ACC112 (cell line): ENCODE measurements at regions not wholly inside any gene's neighbourhood (a gene's known extent, or its start where the extent isn't known, plus 50 kb on each side); places are given as distances from the start of the nearest gene placed in this dataset.

Experiments used
- H2AFZ ChIP-seq: fragments of 200-600 bp; sonication (generic); one replicate; pipeline ENCODE4 v1.6.0; 2017; ENCODE audit warnings: antibody characterized with exemption, low read length; ENCODE audit not compliant: unreplicated experiment
- H3K27ac ChIP-seq: fragments of 200-600 bp; sonication (generic); 2 replicates; pipeline ENCODE4 v1.5.1; 2014; ENCODE audit warnings: low read depth, mild to moderate bottlenecking, antibody characterized with exemption, low read length, moderate library complexity
- H3K27me3 ChIP-seq: fragments of 200-600 bp; sonication (generic); 2 replicates; pipeline ENCODE4 v1.6.1; 2014; ENCODE audit warnings: mild to moderate bottlenecking, antibody characterized with exemption, low read length, moderate library complexity, mixed read lengths; ENCODE audit not compliant: insufficient read depth
- H3K36me3 ChIP-seq: fragments of 200-600 bp; sonication (generic); 2 replicates; pipeline ENCODE4 v1.6.1; 2016; ENCODE audit warnings: mild to moderate bottlenecking, antibody characterized with exemption, low read length, moderate library complexity, mixed read lengths; ENCODE audit not compliant: insufficient read depth
- H3K4me1 ChIP-seq: fragments of 200-600 bp; sonication (generic); one replicate; pipeline ENCODE4 v1.6.1; 2016; ENCODE audit warnings: low read length, mixed read lengths; ENCODE audit not compliant: insufficient read depth, unreplicated experiment, control insufficient read depth
- H3K4me3 ChIP-seq: fragments of 200-600 bp; sonication (generic); 2 replicates; pipeline ENCODE4 v1.5.1; 2014; ENCODE audit warnings: mild to moderate bottlenecking, low read depth, low read length
- H3K79me2 ChIP-seq: fragments of 200-600 bp; sonication (generic); one replicate; pipeline ENCODE4 v1.6.0; 2016; ENCODE audit warnings: low read length; ENCODE audit not compliant: control insufficient read depth, unreplicated experiment, insufficient read depth

GRCh38 chr16:80200079-80200478, 340.7 kb upstream of the DYNLRB2 start:
- Histone ChIP-seq H2AFZ (no peak overlapping the region), H3K27ac (no peak overlapping the region), H3K79me2 (no peaks in the 10 kb centered on the region), H3K4me3 (no peak overlapping the region), H3K36me3 (no peaks in the 10 kb centered on the region), H3K4me1 (peaks cover 19% of the 10 kb centered on the region), H3K27me3 (no peaks in the 10 kb centered on the region)

- H3K4me1 ChIP-seq: peaks cover 19% of the 10 kb centered on the region
Observed at GRCh38 chr16:80199614-80200013, 341.2 kb upstream of the DYNLRB2 start.

GRCh38 chr16:80198311-80199299, 342.2 kb upstream of the DYNLRB2 start:
- Histone ChIP-seq H3K4me1 (peaks cover 19% of the 10 kb centered on the region), H3K79me2 (no peaks in the 10 kb centered on the region), H3K27ac (peak overlapping the region; percentile 95), H2AFZ (peak overlapping the region; percentile 67), H3K36me3 (no peaks in the 10 kb centered on the region), H3K4me3 (peak overlapping the region; percentile 61), H3K27me3 (no peaks in the 10 kb centered on the region)

More at GRCh38 chr16:80199614-80200013, 341.2 kb upstream of the DYNLRB2 start:
- Histone ChIP-seq H3K27me3 (no peaks in the 10 kb centered on the region), H3K27ac (no peak overlapping the region), H3K36me3 (no peaks in the 10 kb centered on the region), H2AFZ (no peak overlapping the region), H3K4me3 (no peak overlapping the region), H3K79me2 (no peaks in the 10 kb centered on the region)

- peaks cover 19% of the 10 kb centered on the region for H3K4me1 ChIP-seq
- peak overlapping the region; percentile 95 for H3K27ac ChIP-seq
- peak overlapping the region; percentile 61 for H3K4me3 ChIP-seq
- H3K79me2 ChIP-seq: no peaks in the 10 kb centered on the region
- peak overlapping the region; percentile 67 for H2AFZ ChIP-seq
- H3K27me3 ChIP-seq: no peaks in the 10 kb centered on the region
- H3K36me3 ChIP-seq: no peaks in the 10 kb centered on the region
Observed at GRCh38 chr16:80197741-80198201, 343.0 kb upstream of the DYNLRB2 start.

DNA sequence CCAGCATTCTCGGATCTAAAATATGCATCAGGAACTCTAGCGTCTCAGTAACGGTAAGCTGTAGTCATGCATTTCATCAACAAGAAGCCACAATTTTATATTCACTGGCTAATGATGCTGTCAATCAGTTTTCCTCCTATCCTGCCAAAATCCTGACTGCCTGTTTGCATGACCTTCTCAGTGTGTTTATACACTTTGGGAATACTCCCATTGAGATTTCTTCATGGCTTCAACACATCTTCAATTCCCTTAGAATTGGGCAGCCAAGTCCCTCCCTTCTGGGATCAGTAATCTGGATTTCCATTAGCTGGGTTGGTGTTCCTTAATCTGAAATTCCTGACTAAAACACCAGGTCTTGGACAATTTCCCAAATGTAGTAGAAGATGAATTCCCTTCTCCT, 348.9 kb upstream of the DYNLRB2 start:
- H3K79me2 ChIP-seq: no peaks in the 10 kb centered on the region
- H3K27ac ChIP-seq: no peak overlapping the region
- no peaks in the 10 kb centered on the region for H3K27me3 ChIP-seq
- no peaks in the 10 kb centered on the region for H3K4me1 ChIP-seq
- H3K36me3 ChIP-seq: no peaks in the 10 kb centered on the region
- H2AFZ ChIP-seq: no peak overlapping the region
- H3K4me3 ChIP-seq: no peak overlapping the region

GRCh38 chr16:80189476-80190175, 351.2 kb upstream of the DYNLRB2 start:
- no peaks in the 10 kb centered on the region for H3K4me1 ChIP-seq
- H3K27me3 ChIP-seq: no peaks in the 10 kb centered on the region
- no peak overlapping the region for H2AFZ ChIP-seq
- no peaks in the 10 kb centered on the region for H3K36me3 ChIP-seq
- no peak overlapping the region for H3K4me3 ChIP-seq
- no peak overlapping the region for H3K27ac ChIP-seq
- no peaks in the 10 kb centered on the region for H3K79me2 ChIP-seq

DNA sequence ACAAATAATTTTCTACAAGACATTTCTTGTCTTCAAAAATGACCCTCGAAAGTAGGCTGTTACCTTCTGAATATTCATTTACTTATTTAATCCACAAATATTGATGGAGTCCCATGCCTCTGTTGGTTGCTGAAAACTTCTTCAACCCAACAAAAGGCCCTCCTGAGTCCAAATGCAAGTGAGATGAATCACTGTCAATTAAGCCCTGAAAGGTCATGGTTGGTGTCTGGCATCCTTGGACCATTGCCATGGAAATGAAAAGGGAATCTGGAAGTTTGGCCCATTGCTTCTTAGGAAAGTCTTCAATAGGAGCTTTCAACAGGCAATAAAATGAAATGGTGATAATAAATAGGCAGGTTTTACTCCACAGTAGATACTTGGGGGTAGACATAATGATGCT, 364.7 kb upstream of the DYNLRB2 start:
- no peaks in the 10 kb centered on the region for H3K79me2 ChIP-seq
- H3K27me3 ChIP-seq: no peaks in the 10 kb centered on the region
- no peak overlapping the region for H2AFZ ChIP-seq
- H3K4me1 ChIP-seq: peaks cover 34% of the 10 kb centered on the region
- peak overlapping the region; percentile 29 for H3K27ac ChIP-seq
- H3K36me3 ChIP-seq: no peaks in the 10 kb centered on the region
- no peak overlapping the region for H3K4me3 ChIP-seq

DNA sequence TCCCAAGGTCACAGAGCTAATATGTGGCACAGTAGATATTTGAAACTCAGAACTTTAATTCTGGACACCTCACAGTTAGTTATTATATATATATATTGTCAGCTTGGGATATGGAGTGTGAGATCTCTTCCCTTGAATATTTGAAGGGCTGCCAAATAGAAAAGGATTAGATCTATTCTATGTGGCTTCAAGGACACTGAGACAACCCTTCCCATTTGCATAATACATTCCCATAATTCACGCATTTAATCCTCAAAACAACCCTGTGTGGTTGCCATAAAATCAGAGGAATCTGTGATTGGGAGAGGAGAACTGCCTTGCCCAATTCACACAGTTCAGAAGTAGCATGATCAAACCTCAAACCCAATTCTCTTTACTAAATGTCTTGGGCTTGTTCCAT, 365.8 kb upstream of the DYNLRB2 start:
- H2AFZ ChIP-seq: no peak overlapping the region
- H3K27me3 ChIP-seq: no peaks in the 10 kb centered on the region
- no peaks in the 10 kb centered on the region for H3K36me3 ChIP-seq
- H3K4me1 ChIP-seq: peaks cover 34% of the 10 kb centered on the region
- no peaks in the 10 kb centered on the region for H3K79me2 ChIP-seq
- peak overlapping the region; percentile 81 for H3K27ac ChIP-seq
- H3K4me3 ChIP-seq: no peak overlapping the region

- Histone ChIP-seq H3K4me1 (peaks cover 34% of the 10 kb centered on the region), H2AFZ (peak overlapping the region; percentile 62), H3K79me2 (no peaks in the 10 kb centered on the region), H3K36me3 (no peaks in the 10 kb centered on the region), H3K27me3 (no peaks in the 10 kb centered on the region), H3K4me3 (peak overlapping the region; percentile 23; the same call in 1 of the 2 replicates), H3K27ac (peak overlapping the region; percentile 81)
Observed at GRCh38 chr16:80174416-80174815, 366.4 kb upstream of the DYNLRB2 start.

DNA sequence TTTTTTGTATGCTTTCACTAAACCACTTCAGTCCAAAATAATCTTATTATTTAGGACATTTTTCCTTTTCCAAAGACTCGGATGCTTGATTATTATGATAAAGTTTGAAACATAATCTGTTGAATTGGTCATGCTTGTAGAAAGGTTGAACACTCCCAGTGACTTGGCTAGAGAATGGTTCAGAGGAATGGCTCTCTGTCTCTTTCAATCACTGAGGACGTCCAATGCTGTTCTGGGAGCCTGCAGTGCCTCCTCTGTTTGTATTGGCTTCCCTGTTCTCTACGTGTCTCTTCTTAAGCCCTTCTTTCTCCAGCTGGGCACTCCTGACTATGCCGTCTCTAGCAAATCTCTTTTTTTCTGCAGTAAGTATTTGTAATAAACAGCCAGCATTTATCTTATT, 369.0 kb upstream of the DYNLRB2 start:
- H3K4me1 ChIP-seq: peaks cover 31% of the 10 kb centered on the region
- H3K27me3 ChIP-seq: no peaks in the 10 kb centered on the region
- H3K27ac ChIP-seq: no peak overlapping the region
- H3K79me2 ChIP-seq: no peaks in the 10 kb centered on the region
- H2AFZ ChIP-seq: no peak overlapping the region
- H3K4me3 ChIP-seq: no peak overlapping the region
- no peaks in the 10 kb centered on the region for H3K36me3 ChIP-seq
